HepG2 (cell line): ENCODE measurements at regions not wholly inside any gene's neighbourhood (a gene's known extent, or its start where the extent isn't known, plus 50 kb on each side); places are given as distances from the start of the nearest gene placed in this dataset.
A peak's percentile ranks its signal among the peaks of the same experiment; 100 is the strongest.

Source experiments
- ATAC-seq: fragments of 200-7000 bp; cut with Tn5 transposase; 3 replicates; pipeline ENCODE4 v1.9.1; 2020; ENCODE audit warnings: mild to moderate bottlenecking, moderate library complexity
- BruUV-seq: library from RNA; stranded (reverse); fragments of 400-500 nt; replicated peaks from 2 replicates; lab custom pipeline; 2021; lab: Mats Ljungman, UMichigan
- CTCF ChIA-PET: fragments of 300-600 bp; formaldehyde crosslinking; extraction: SDS; loops from one replicate; lab custom pipeline; 2021; ENCODE audit warnings: low total read pairs, inconsistent platforms, low intra/inter-chr PET ratio; lab: Yijun Ruan, JAX
- POLR2A ChIA-PET: fragments of 350-600 bp; sonication (Branson Sonifier 250); formaldehyde crosslinking; loops from one replicate; lab custom pipeline; 2020; ENCODE audit warnings: antibody characterized with exemption, inconsistent platforms; lab: Yijun Ruan, JAX
- DNase-seq: peaks from one replicate; pipeline ENCODE4 v3.0.0-alpha.2; 2015; ENCODE audit warnings: low spot score
- FAIRE-seq: peaks from 3 replicates; lab custom pipeline; 2011; peaks lifted over from hg19 to GRCh38; lab: Jason Lieb, UNC
- H2AFZ ChIP-seq: one replicate; pipeline ENCODE4 v1.6.1; 2011; ENCODE audit warnings: low read length, inconsistent platforms
- H3K27ac ChIP-seq: fragments of 300-600 bp; 3 replicates; pipeline ENCODE4 v1.8.0; 2011; ENCODE audit warnings: mixed run types, mild to moderate bottlenecking, mixed read lengths, low read length, inconsistent platforms; ENCODE audit not compliant: insufficient read depth; ENCODE audit errors: extremely low read length
- H3K27me3 ChIP-seq, 2 experiments: fragments of 200-600 bp in 1 of 2; 2 replicates in 1 of 2; 3 replicates in 1 of 2; pipeline versions ENCODE4 v1.6.0 to v1.8.0; 2011; ENCODE audit warnings: low read length in 2 of 2, mild to moderate bottlenecking in 2 of 2, moderate library complexity in 2 of 2, inconsistent platforms in 1 of 2; ENCODE audit not compliant: insufficient read depth in 2 of 2, control insufficient read depth in 1 of 2
- H3K36me3 ChIP-seq, 2 experiments: fragments of 200-600 bp in 1 of 2; replicated peaks in 1 of 2; 2 replicates in 1 of 2; 3 replicates in 1 of 2; pipeline versions ENCODE4 v1.5.1 to v1.8.0; 2011; ENCODE audit warnings: low read length in 2 of 2, inconsistent platforms in 1 of 2; ENCODE audit not compliant: insufficient read depth in 2 of 2, control insufficient read depth in 1 of 2
- H3K4me1 ChIP-seq: 2 replicates; pipeline ENCODE4 v1.5.1; 2012; ENCODE audit warnings: low read length, inconsistent platforms; ENCODE audit not compliant: insufficient read depth
- H3K4me2 ChIP-seq: 2 replicates; pipeline ENCODE4 v1.6.0; 2011; ENCODE audit warnings: low read depth, low read length, inconsistent platforms
- H3K4me3 ChIP-seq, 3 experiments: fragments of 200-600 bp in 1 of 3; sonication (generic), shearing (Covaris generic) in 1 of 3; replicated peaks in 1 of 3; 2 replicates each; pipeline ENCODE4 v1.5.1; 2011 to 2016; ENCODE audit warnings: low read length in 3 of 3, inconsistent platforms in 2 of 3, low read depth in 2 of 3, mild to moderate bottlenecking in 2 of 3, control low read depth in 1 of 3, mixed read lengths in 1 of 3; ENCODE audit not compliant: insufficient read depth in 1 of 3
- H3K79me2 ChIP-seq: one replicate; pipeline ENCODE4 v1.6.1; 2011; ENCODE audit warnings: low read length, inconsistent platforms; ENCODE audit not compliant: insufficient read depth
- H3K9ac ChIP-seq: 2 replicates; pipeline ENCODE4 v1.6.0; 2011; ENCODE audit warnings: mild to moderate bottlenecking, low read depth, low read length, inconsistent platforms; ENCODE audit not compliant: insufficient read depth
- H3K9me3 ChIP-seq: 2 replicates; pipeline ENCODE4 v1.5.1; 2012; ENCODE audit warnings: mild to moderate bottlenecking, low read length
- H4K20me1 ChIP-seq: 2 replicates; pipeline ENCODE4 v1.6.0; 2011; ENCODE audit warnings: inconsistent platforms, mild to moderate bottlenecking, low read length, moderate library complexity; ENCODE audit not compliant: insufficient read depth
- DPF2 ChIP-seq: sonication (generic); formaldehyde crosslinking; IDR thresholded peaks from 2 replicates; pipeline ENCODE4 v1.4.0; 2020; ENCODE audit warnings: mild to moderate bottlenecking, low read depth, missing genetic modification reagents, borderline replicate concordance
- EZH2 ChIP-seq: conservative IDR thresholded peaks from 2 replicates; pipeline ENCODE4 v1.6.1; 2012; ENCODE audit warnings: mild to moderate bottlenecking, low read depth, low read length, moderate library complexity
- KDM2A ChIP-seq: sonication (generic); formaldehyde crosslinking; IDR thresholded peaks from 2 replicates; pipeline ENCODE4 v1.4.0; 2020; ENCODE audit warnings: low read depth, missing genetic modification reagents, borderline replicate concordance
- MEIS2 ChIP-seq: sonication (generic); formaldehyde crosslinking; IDR thresholded peaks from 2 replicates; pipeline ENCODE4 v1.9.0; 2021; ENCODE audit warnings: mild to moderate bottlenecking, missing genetic modification reagents
- MTF2 ChIP-seq: sonication (generic); formaldehyde crosslinking; IDR thresholded peaks from 2 replicates; pipeline ENCODE4 v1.5.0; 2020; ENCODE audit warnings: missing genetic modification reagents, borderline replicate concordance
- RAD21 ChIP-seq: fragments of 450-650 bp; formaldehyde crosslinking; IDR thresholded peaks from 2 replicates; pipeline ENCODE4 v1.5.0; 2020; ENCODE audit warnings: mild to moderate bottlenecking
- SALL2 ChIP-seq: sonication (generic); formaldehyde crosslinking; IDR thresholded peaks from 2 replicates; pipeline ENCODE4 v1.8.1; 2023; ENCODE audit warnings: mild to moderate bottlenecking, missing genetic modification reagents, inconsistent platforms
- SMC3 ChIP-seq: IDR thresholded peaks from 2 replicates; pipeline ENCODE4 v1.6.1; 2011; ENCODE audit warnings: low read length, improper control_type of control experiment
- XRCC5 ChIP-seq: fragments of 200-400 bp; formaldehyde crosslinking; optimal IDR thresholded peaks from 2 replicates; pipeline ENCODE3; 2017; ENCODE audit warnings: mild to moderate bottlenecking, low read length
- ZIK1 ChIP-seq: sonication (generic); formaldehyde crosslinking; IDR thresholded peaks from 2 replicates; pipeline ENCODE4 v1.5.0; 2020; ENCODE audit warnings: mild to moderate bottlenecking, low read depth, missing genetic modification reagents, borderline replicate concordance
- ZNF101 ChIP-seq: sonication (generic); formaldehyde crosslinking; IDR thresholded peaks from 2 replicates; pipeline ENCODE4 v1.4.0; 2020; ENCODE audit warnings: mild to moderate bottlenecking, low read depth, missing genetic modification reagents, borderline replicate concordance
- ZNF331 ChIP-seq: sonication (generic); formaldehyde crosslinking; IDR thresholded peaks from 2 replicates; pipeline ENCODE4 v1.4.0; 2020; ENCODE audit warnings: missing genetic modification reagents
- ZNF501 ChIP-seq: sonication (generic); formaldehyde crosslinking; IDR thresholded peaks from 2 replicates; pipeline ENCODE4 v1.5.1; 2020; ENCODE audit warnings: mild to moderate bottlenecking, moderate library complexity, missing genetic modification reagents
- ZNF605 ChIP-seq: sonication (generic); formaldehyde crosslinking; IDR thresholded peaks from 2 replicates; pipeline ENCODE4 v1.8.0; 2022; ENCODE audit warnings: mild to moderate bottlenecking, missing genetic modification reagents
- ZNF747 ChIP-seq: sonication (generic); formaldehyde crosslinking; IDR thresholded peaks from 2 replicates; pipeline ENCODE4 v1.8.1; 2023; ENCODE audit warnings: missing genetic modification reagents, mild to moderate bottlenecking, borderline replicate concordance
- ZNF768 ChIP-seq: sonication (generic); formaldehyde crosslinking; IDR thresholded peaks from 2 replicates; pipeline ENCODE4 v1.4.0; 2020; ENCODE audit warnings: missing genetic modification reagents
- ZNF891 ChIP-seq: sonication (generic); formaldehyde crosslinking; IDR thresholded peaks from 2 replicates; pipeline ENCODE4 v1.5.0; 2020; ENCODE audit warnings: mild to moderate bottlenecking, missing genetic modification reagents
- WGBS: methylation state at CpG from one replicate; pipeline ENCODE4 v1.1.6; 2017; ENCODE audit warnings: low lambda C conversion rate; 5-methylcytosine and 5-hydroxymethylcytosine counted together
- in situ Hi-C: cut with HindIII; loops from 2 replicates; pipeline ENCODE4 v1.10.0; 2017; ENCODE audit warnings: low pct_unique_long_range_greater_than_20kb; ENCODE audit not compliant: extremely low pct_ligation_motif_present
- intact Hi-C: fragments of 100-400 bp; cut with micrococcal nuclease; formaldehyde crosslinking; loops from one replicate; pipeline ENCODE4 v1.10.0; 2022; ENCODE audit not compliant: unreplicated experiment
- TF ChIP-seq, protein P1 (sequence below): sonication (generic); formaldehyde crosslinking; IDR thresholded peaks from 2 replicates; pipeline ENCODE4; 2020; ENCODE audit warnings: missing genetic modification reagents, mild to moderate bottlenecking, borderline replicate concordance
- TF ChIP-seq, protein P2 (sequence below), 2 experiments: sonication (generic) in 1 of 2; formaldehyde crosslinking in 1 of 2; IDR thresholded peaks; 2 replicates each; pipeline versions ENCODE4 v1.4.0 to v1.6.1; 2018 to 2020; ENCODE audit warnings: missing genetic modification reagents in 2 of 2, borderline replicate concordance in 1 of 2, low read depth in 1 of 2, mild to moderate bottlenecking in 1 of 2, missing biosample characterization in 1 of 2
- TF ChIP-seq, protein P3 (sequence below): IDR thresholded peaks from 2 replicates; pipeline ENCODE4 v1.6.1; 2016; ENCODE audit warnings: mild to moderate bottlenecking, missing biosample characterization, missing genetic modification reagents

DNA sequence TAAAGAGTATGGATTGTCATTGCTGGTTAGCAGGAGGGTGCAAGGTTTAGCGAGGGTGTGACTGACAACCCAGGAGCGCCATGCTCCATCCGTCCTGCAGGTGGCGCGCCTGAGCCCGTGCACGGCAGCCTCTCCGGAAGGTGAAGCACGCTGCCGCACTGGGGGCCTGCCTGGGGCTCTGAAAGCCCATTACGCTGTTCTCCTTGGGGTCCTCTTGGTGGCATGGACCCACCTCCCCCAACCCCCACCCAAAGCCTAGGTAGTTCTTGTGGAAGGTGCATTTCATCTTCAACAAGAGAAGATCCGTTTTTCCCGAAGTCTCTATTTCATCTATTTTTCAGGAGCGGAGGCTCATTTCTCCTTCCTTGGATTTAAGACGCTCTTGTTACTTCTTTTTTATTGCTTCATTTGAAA, 197.4 kb upstream of the KCNG1 start:
- WGBS: 27% methylated on average over 11 of the region's 15 CpGs
- no peak overlapping the region for H3K4me3 ChIP-seq
- in situ Hi-C loops (loop anchor here (5.0 kb wide), 1 partner anchor 87 kb away; no protein-coding TSS in a partner anchor), intact Hi-C loops (loop anchor here (1.0 kb wide), 2 partner anchors 86 to 233 kb away; no protein-coding TSS in a partner anchor)
- no peaks in the 10 kb centered on the region for H3K4me1 ChIP-seq
- peaks cover 6 to 20% of the 10 kb centered on the region in 2 experiments; a peak in 4 of 5 replicates for H3K27me3 ChIP-seq
- H3K9ac ChIP-seq: no peak overlapping the region
- no peak overlapping the region for H3K27ac ChIP-seq
- FAIRE-seq (peak; percentile 68), DNase-seq (peak; percentile 23), ATAC-seq (peak; percentile 92)
- H3K4me2 ChIP-seq: no peak overlapping the region
- peaks cover 20% of the 10 kb centered on the region for H3K9me3 ChIP-seq
- BruUV-seq: no TSS peak
- ChIA-PET CTCF (interaction anchor here (1.2 to 2.5 kb wide), 3 partner anchors 87 to 375 kb away, joined by 5 to 18 read pairs (median 6); no protein-coding TSS in a partner anchor), POLR2A (no interaction called here)
- H2AFZ ChIP-seq: no peak overlapping the region
- no peaks in the 10 kb centered on the region for H4K20me1 ChIP-seq
- no peaks in the 10 kb centered on the region for H3K79me2 ChIP-seq
- no peaks in the 10 kb centered on the region for H3K36me3 ChIP-seq
- TF ChIP-seq ZNF101 (CRISPR knock-in tag): no peak
- peak; percentile 79 for TF ChIP-seq MEIS2 (CRISPR knock-in tag)
- TF ChIP-seq, protein P1, sequence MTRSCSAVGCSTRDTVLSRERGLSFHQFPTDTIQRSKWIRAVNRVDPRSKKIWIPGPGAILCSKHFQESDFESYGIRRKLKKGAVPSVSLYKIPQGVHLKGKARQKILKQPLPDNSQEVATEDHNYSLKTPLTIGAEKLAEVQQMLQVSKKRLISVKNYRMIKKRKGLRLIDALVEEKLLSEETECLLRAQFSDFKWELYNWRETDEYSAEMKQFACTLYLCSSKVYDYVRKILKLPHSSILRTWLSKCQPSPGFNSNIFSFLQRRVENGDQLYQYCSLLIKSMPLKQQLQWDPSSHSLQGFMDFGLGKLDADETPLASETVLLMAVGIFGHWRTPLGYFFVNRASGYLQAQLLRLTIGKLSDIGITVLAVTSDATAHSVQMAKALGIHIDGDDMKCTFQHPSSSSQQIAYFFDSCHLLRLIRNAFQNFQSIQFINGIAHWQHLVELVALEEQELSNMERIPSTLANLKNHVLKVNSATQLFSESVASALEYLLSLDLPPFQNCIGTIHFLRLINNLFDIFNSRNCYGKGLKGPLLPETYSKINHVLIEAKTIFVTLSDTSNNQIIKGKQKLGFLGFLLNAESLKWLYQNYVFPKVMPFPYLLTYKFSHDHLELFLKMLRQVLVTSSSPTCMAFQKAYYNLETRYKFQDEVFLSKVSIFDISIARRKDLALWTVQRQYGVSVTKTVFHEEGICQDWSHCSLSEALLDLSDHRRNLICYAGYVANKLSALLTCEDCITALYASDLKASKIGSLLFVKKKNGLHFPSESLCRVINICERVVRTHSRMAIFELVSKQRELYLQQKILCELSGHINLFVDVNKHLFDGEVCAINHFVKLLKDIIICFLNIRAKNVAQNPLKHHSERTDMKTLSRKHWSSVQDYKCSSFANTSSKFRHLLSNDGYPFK: no peak
- 0 out of 2 replicates have a peak, but pooled peaks have one; percentile 15 for TF ChIP-seq ZNF331 (CRISPR knock-in tag)
- TF ChIP-seq ZNF605 (CRISPR knock-in tag): 0 out of 2 replicates have a peak, but pooled peaks have one; percentile 30
- peak; percentile 92 for TF ChIP-seq XRCC5
- TF ChIP-seq, protein P2, sequence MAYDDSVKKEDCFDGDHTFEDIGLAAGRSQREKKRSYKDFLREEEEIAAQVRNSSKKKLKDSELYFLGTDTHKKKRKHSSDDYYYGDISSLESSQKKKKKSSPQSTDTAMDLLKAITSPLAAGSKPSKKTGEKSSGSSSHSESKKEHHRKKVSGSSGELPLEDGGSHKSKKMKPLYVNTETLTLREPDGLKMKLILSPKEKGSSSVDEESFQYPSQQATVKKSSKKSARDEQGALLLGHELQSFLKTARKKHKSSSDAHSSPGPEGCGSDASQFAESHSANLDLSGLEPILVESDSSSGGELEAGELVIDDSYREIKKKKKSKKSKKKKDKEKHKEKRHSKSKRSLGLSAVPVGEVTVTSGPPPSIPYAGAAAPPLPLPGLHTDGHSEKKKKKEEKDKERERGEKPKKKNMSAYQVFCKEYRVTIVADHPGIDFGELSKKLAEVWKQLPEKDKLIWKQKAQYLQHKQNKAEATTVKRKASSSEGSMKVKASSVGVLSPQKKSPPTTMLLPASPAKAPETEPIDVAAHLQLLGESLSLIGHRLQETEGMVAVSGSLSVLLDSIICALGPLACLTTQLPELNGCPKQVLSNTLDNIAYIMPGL (CRISPR knock-in tag; IDR thresholded peaks at IDR 0.05; ENCODE audit: borderline replicate concordance in 1 of 2, low read depth in 1 of 2): peak; percentile 35 to 51; a peak in 1 of 4 replicates
- 0 out of 2 replicates have a peak, but pooled peaks have one; percentile 26 for TF ChIP-seq ZNF891 (CRISPR knock-in tag)
- peak; percentile 61 for TF ChIP-seq SMC3
- TF ChIP-seq ZNF501: peak; percentile 29; the same call in 1 of the 2 replicates
- peak; percentile 84 for TF ChIP-seq ZIK1 (CRISPR knock-in tag)
- peak; percentile 76 for TF ChIP-seq RAD21 (CRISPR knock-in tag)
- TF ChIP-seq EZH2: peak; percentile 77; the same call in 1 of the 2 replicates
- no peak for TF ChIP-seq ZNF747 (CRISPR knock-in tag)
- TF ChIP-seq SALL2 (CRISPR knock-in tag): peak; percentile 45; the same call in 1 of the 2 replicates
- TF ChIP-seq, protein P3, sequence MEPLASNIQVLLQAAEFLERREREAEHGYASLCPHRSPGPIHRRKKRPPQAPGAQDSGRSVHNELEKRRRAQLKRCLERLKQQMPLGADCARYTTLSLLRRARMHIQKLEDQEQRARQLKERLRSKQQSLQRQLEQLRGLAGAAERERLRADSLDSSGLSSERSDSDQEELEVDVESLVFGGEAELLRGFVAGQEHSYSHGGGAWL (CRISPR knock-in tag): 0 out of 2 replicates have a peak, but pooled peaks have one; percentile 50
- TF ChIP-seq ZNF768 (CRISPR knock-in tag): peak; percentile 46; the same call in 1 of the 2 replicates
- no peak for TF ChIP-seq DPF2
- TF ChIP-seq KDM2A (CRISPR knock-in tag): peak; percentile 46; the same call in 1 of the 2 replicates
- no peak for TF ChIP-seq MTF2 (CRISPR knock-in tag)
